ENCODE measurements at regions not wholly inside any gene's neighbourhood (a gene's known extent, or its start where the extent isn't known, plus 50 kb on each side); places are given as distances from the start of the nearest gene placed in this dataset.

DNA sequence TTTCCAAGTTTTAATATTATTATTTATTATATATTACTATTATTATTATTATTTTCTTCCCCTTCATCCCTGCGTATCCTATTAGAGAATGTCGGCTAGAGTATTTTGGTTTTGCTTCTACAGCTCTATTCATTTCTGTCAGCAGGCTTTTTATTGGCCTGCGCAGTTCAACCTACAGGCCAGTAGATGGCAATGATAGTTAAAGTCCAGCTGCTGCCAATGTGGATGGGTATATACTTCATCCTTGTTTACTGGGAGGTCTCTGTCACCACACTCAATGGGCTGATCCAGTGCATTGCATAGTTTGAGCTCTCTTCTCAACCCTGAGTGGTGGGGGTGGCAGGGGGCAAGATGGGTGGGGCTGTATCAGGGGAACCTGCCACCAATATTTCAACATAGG lies 799.8 kb downstream of the NSUN3 start:
- Histone ChIP-seq H3K4me2 (ENCODE audit: low read length) (no peak overlapping the region), H3K4me1 (ENCODE audit: insufficient read depth, low read length, severe bottlenecking) (no peaks in the 10 kb centered on the region), H3K9me3 (ENCODE audit: low read length) (no peaks in the 10 kb centered on the region), H3K36me3 (ENCODE audit: insufficient read depth, low read length) (no peaks in the 10 kb centered on the region), H3K9me2 (ENCODE audit: low read depth, low read length) (no peaks in the 10 kb centered on the region), H3F3A (ENCODE audit: insufficient read depth, low read length) (no peaks in the 10 kb centered on the region), H4K20me1 (ENCODE audit: insufficient read depth, low read length) (no peaks in the 10 kb centered on the region), H3K27ac (ENCODE audit: low read depth, low read length, poor library complexity, severe bottlenecking) (no peak overlapping the region), H2AFZ (ENCODE audit: low read length) (no peak overlapping the region), H3K27me3 (ENCODE audit: insufficient read depth, low read length) (no peaks in the 10 kb centered on the region), H3K9ac (ENCODE audit: low read length) (no peak overlapping the region), H3K4me3 (ENCODE audit: low read depth, low read length, poor library complexity, severe bottlenecking) (no peak overlapping the region), H3K79me2 (ENCODE audit: insufficient read depth, low read length) (no peaks in the 10 kb centered on the region)
- TF ChIP-seq, protein P1, sequence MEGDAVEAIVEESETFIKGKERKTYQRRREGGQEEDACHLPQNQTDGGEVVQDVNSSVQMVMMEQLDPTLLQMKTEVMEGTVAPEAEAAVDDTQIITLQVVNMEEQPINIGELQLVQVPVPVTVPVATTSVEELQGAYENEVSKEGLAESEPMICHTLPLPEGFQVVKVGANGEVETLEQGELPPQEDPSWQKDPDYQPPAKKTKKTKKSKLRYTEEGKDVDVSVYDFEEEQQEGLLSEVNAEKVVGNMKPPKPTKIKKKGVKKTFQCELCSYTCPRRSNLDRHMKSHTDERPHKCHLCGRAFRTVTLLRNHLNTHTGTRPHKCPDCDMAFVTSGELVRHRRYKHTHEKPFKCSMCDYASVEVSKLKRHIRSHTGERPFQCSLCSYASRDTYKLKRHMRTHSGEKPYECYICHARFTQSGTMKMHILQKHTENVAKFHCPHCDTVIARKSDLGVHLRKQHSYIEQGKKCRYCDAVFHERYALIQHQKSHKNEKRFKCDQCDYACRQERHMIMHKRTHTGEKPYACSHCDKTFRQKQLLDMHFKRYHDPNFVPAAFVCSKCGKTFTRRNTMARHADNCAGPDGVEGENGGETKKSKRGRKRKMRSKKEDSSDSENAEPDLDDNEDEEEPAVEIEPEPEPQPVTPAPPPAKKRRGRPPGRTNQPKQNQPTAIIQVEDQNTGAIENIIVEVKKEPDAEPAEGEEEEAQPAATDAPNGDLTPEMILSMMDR (IDR thresholded peaks at IDR 0.05; ENCODE audit: low read length): peak; percentile 53
- no peak for TF ChIP-seq EZH2 (IDR thresholded peaks at IDR 0.05; ENCODE audit: borderline replicate concordance, low read length)

DNA sequence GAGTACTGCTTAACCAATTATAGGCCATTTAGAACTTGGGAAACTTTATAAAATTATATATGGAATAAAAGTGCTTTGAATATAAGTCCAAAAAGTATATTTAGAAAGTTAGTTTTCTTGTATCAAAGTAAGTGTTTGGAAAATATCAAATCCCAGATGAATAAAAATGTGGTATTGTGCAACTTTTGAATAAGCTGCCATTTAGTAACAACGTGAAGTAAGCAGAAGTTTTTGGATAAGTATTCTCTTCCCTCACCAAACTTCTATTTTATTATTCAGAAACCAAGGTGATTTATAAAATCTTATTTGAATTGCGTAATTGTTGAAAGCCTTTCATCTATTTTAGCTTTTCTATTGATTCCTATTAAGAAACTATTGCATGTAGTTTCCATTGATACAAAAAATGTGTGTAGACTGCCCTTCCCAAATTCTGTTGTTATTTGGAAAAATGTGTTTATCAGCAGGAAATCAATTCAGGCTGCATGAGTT lies 806.2 kb downstream of the NSUN3 start:
- no peak overlapping the region for H3K4me2 ChIP-seq (ENCODE audit: low read length)
- H3K36me3 ChIP-seq (ENCODE audit: insufficient read depth, low read length): no peaks in the 10 kb centered on the region
- H2AFZ ChIP-seq (ENCODE audit: low read length): no peak overlapping the region
- H3K27me3 ChIP-seq (ENCODE audit: insufficient read depth, low read length): no peaks in the 10 kb centered on the region
- H4K20me1 ChIP-seq (ENCODE audit: insufficient read depth, low read length): no peaks in the 10 kb centered on the region
- H3K9me2 ChIP-seq (ENCODE audit: low read depth, low read length): no peaks in the 10 kb centered on the region
- no peaks in the 10 kb centered on the region for H3K9me3 ChIP-seq (ENCODE audit: low read length)
- H3K4me1 ChIP-seq (ENCODE audit: insufficient read depth, low read length, severe bottlenecking): no peaks in the 10 kb centered on the region
- TF ChIP-seq, protein P1 (IDR thresholded peaks at IDR 0.05; ENCODE audit: low read length): no peak
- TF ChIP-seq EZH2 (IDR thresholded peaks at IDR 0.05; ENCODE audit: borderline replicate concordance, low read length): no peak
- no peak overlapping the region for H3K9ac ChIP-seq (ENCODE audit: low read length)
- no peak overlapping the region for H3K27ac ChIP-seq (ENCODE audit: low read depth, low read length, poor library complexity, severe bottlenecking)
- H3K79me2 ChIP-seq (ENCODE audit: insufficient read depth, low read length): no peaks in the 10 kb centered on the region
- no peaks in the 10 kb centered on the region for H3F3A ChIP-seq (ENCODE audit: insufficient read depth, low read length)
- H3K4me3 ChIP-seq (ENCODE audit: low read depth, low read length, poor library complexity, severe bottlenecking): no peak overlapping the region

DNA sequence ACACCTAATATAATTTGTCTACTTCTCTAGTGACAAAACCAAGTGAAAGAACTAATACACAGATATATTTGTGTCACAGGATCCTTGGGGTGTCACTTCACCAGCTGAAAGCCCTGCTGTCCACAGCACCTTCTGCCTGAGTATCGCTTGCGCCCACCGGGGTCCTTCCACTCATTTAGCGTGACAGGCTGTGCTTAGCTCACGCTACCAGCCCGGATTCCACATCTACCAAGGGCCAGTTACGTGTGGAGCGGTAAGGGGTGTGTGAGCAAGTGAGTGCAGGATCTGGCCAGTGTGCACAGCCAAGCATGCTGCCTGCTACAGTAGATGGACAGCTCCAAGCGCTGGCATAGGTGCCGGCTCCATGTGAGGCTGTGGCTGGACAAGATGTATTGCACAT lies 810.9 kb downstream of the NSUN3 start:
- TF ChIP-seq, protein P1 (IDR thresholded peaks at IDR 0.05; ENCODE audit: low read length): no peak
- no peak for TF ChIP-seq EZH2 (IDR thresholded peaks at IDR 0.05; ENCODE audit: borderline replicate concordance, low read length)
- H3K27ac ChIP-seq (ENCODE audit: low read depth, low read length, poor library complexity, severe bottlenecking): no peak overlapping the region
- no peak overlapping the region for H3K4me3 ChIP-seq (ENCODE audit: low read depth, low read length, poor library complexity, severe bottlenecking)
- H3K9ac ChIP-seq (ENCODE audit: low read length): no peak overlapping the region
- H3K9me2 ChIP-seq (ENCODE audit: low read depth, low read length): no peaks in the 10 kb centered on the region
- H3K36me3 ChIP-seq (ENCODE audit: insufficient read depth, low read length): no peaks in the 10 kb centered on the region
- H3K79me2 ChIP-seq (ENCODE audit: insufficient read depth, low read length): no peaks in the 10 kb centered on the region
- H4K20me1 ChIP-seq (ENCODE audit: insufficient read depth, low read length): no peaks in the 10 kb centered on the region
- no peak overlapping the region for H3K4me2 ChIP-seq (ENCODE audit: low read length)
- H3K9me3 ChIP-seq (ENCODE audit: low read length): no peaks in the 10 kb centered on the region
- no peaks in the 10 kb centered on the region for H3K4me1 ChIP-seq (ENCODE audit: insufficient read depth, low read length, severe bottlenecking)
- no peak overlapping the region for H2AFZ ChIP-seq (ENCODE audit: low read length)
- no peaks in the 10 kb centered on the region for H3K27me3 ChIP-seq (ENCODE audit: insufficient read depth, low read length)
- H3F3A ChIP-seq (ENCODE audit: insufficient read depth, low read length): no peaks in the 10 kb centered on the region
